HEK293 (cell line): ENCODE measurements at regions not wholly inside any gene's neighbourhood (a gene's known extent, or its start where the extent isn't known, plus 50 kb on each side); places are given as distances from the start of the nearest gene placed in this dataset.

Experiments
- KLF16 ChIP-seq: fragments of 450-650 bp; formaldehyde crosslinking; IDR thresholded peaks from 2 replicates; pipeline ENCODE4 v1.5.1; 2017; ENCODE audit warnings: missing biosample characterization, missing genetic modification characterization
- PRDM1 ChIP-seq: fragments of 450-650 bp; formaldehyde crosslinking; IDR thresholded peaks from 2 replicates; pipeline ENCODE4; 2016; ENCODE audit warnings: missing biosample characterization, missing genetic modification characterization
- ZBTB20 ChIP-seq: fragments of 450-650 bp; formaldehyde crosslinking; IDR thresholded peaks from 2 replicates; pipeline ENCODE4 v1.5.1; 2016; ENCODE audit warnings: missing biosample characterization, missing genetic modification characterization
- ZBTB21 ChIP-seq: fragments of 450-650 bp; formaldehyde crosslinking; IDR thresholded peaks from 2 replicates; pipeline ENCODE4 v1.5.1; 2017; ENCODE audit warnings: missing biosample characterization, missing genetic modification characterization
- ZNF624 ChIP-seq: fragments of 450-650 bp; formaldehyde crosslinking; IDR thresholded peaks from 2 replicates; pipeline ENCODE4 v1.5.1; 2017; ENCODE audit warnings: missing biosample characterization, missing genetic modification characterization
- ZNF747 ChIP-seq: fragments of 450-650 bp; formaldehyde crosslinking; IDR thresholded peaks from 2 replicates; pipeline ENCODE4 v1.5.1; 2016; ENCODE audit warnings: missing biosample characterization, missing genetic modification characterization
- TF ChIP-seq, protein P1 (sequence below): fragments of 450-650 bp; formaldehyde crosslinking; IDR thresholded peaks from 2 replicates; pipeline ENCODE4 v1.5.1; 2016; ENCODE audit warnings: missing biosample characterization, missing genetic modification characterization
- TF ChIP-seq, protein P2 (sequence below): fragments of 450-650 bp; formaldehyde crosslinking; IDR thresholded peaks from 2 replicates; pipeline ENCODE4 v1.5.1; 2016; ENCODE audit warnings: missing biosample characterization, missing genetic modification characterization

DNA sequence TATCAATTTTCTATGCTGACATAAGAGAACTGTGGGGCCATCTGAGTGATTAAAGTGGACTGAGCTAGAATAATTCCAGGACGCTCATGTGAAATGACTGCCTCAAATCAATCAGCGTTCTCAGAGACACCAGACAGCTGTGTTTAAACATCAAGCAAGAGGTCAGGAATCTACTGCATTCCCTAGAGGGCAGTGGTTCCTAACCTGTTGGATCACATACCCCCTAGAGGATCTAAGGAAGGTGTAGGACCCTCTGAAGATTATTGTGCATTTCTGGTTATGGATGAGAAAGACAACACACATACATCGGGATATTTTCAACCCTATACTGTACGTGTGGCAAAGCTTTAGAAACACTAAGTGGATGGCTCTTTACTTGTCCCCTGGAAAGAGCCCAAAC, 51.8 kb upstream of the FREM2 start:
- no peak for TF ChIP-seq PRDM1 (tag by site-specific recombination)
- TF ChIP-seq KLF16 (tag by site-specific recombination) = no peak
- TF ChIP-seq, protein P1, sequence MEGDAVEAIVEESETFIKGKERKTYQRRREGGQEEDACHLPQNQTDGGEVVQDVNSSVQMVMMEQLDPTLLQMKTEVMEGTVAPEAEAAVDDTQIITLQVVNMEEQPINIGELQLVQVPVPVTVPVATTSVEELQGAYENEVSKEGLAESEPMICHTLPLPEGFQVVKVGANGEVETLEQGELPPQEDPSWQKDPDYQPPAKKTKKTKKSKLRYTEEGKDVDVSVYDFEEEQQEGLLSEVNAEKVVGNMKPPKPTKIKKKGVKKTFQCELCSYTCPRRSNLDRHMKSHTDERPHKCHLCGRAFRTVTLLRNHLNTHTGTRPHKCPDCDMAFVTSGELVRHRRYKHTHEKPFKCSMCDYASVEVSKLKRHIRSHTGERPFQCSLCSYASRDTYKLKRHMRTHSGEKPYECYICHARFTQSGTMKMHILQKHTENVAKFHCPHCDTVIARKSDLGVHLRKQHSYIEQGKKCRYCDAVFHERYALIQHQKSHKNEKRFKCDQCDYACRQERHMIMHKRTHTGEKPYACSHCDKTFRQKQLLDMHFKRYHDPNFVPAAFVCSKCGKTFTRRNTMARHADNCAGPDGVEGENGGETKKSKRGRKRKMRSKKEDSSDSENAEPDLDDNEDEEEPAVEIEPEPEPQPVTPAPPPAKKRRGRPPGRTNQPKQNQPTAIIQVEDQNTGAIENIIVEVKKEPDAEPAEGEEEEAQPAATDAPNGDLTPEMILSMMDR = peak; percentile 8; the same call in 1 of the 2 replicates
- no peak for TF ChIP-seq ZNF747 (tag by site-specific recombination)
- TF ChIP-seq ZBTB21 (tag by site-specific recombination) = no peak
- TF ChIP-seq, protein P2, sequence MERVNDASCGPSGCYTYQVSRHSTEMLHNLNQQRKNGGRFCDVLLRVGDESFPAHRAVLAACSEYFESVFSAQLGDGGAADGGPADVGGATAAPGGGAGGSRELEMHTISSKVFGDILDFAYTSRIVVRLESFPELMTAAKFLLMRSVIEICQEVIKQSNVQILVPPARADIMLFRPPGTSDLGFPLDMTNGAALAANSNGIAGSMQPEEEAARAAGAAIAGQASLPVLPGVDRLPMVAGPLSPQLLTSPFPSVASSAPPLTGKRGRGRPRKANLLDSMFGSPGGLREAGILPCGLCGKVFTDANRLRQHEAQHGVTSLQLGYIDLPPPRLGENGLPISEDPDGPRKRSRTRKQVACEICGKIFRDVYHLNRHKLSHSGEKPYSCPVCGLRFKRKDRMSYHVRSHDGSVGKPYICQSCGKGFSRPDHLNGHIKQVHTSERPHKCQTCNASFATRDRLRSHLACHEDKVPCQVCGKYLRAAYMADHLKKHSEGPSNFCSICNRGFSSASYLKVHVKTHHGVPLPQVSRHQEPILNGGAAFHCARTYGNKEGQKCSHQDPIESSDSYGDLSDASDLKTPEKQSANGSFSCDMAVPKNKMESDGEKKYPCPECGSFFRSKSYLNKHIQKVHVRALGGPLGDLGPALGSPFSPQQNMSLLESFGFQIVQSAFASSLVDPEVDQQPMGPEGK (tag by site-specific recombination) = no peak
- TF ChIP-seq ZNF624 = no peak
- TF ChIP-seq ZBTB20 (tag by site-specific recombination) = no peak
